Esophagus squamous epithelium (tissue), 5 donors: ENCODE measurements at regions not wholly inside any gene's neighbourhood (a gene's known extent, or its start where the extent isn't known, plus 50 kb on each side); places are given as distances from the start of the nearest gene placed in this dataset.

Experiments used
- DNase-seq: peaks from one replicate; lab custom pipeline; 2025; lab: John Stamatoyannopoulos, UW
- H3K27ac ChIP-seq, 4 donors: fragments of 200-600 bp; sonication (generic); one replicate each; pipeline ENCODE4 v1.5.1; 2016 to 2019; ENCODE audit warnings: mild to moderate bottlenecking in 1 of 4
- H3K27me3 ChIP-seq, 4 donors: fragments of 200-600 bp; sonication (generic); 1 replicate in 3 of 4; 2 replicates in 1 of 4; pipeline versions ENCODE4 v1.5.1 to v1.6.0; 2017 to 2021; ENCODE audit warnings: antibody characterized with exemption in 1 of 4
- H3K36me3 ChIP-seq, 3 donors: fragments of 200-600 bp; sonication (generic); one replicate each; pipeline ENCODE4 v1.5.1; 2016 to 2019
- H3K4me1 ChIP-seq, 3 donors: fragments of 200-600 bp; sonication (generic); one replicate each; pipeline ENCODE4 v1.5.1; 2017 to 2019
- H3K4me3 ChIP-seq, 4 donors: fragments of 200-600 bp; sonication (generic); 1 replicate in 3 of 4; 2 replicates in 1 of 4; pipeline ENCODE4 v1.5.1; 2016 to 2019; ENCODE audit warnings: mild to moderate bottlenecking in 2 of 4, moderate library complexity in 1 of 4
- H3K9me3 ChIP-seq, 3 donors: fragments of 200-600 bp; sonication (generic); one replicate each; pipeline ENCODE4 v1.5.1; 2016 to 2019
- CTCF ChIP-seq, 6 experiments: fragments of 450-650 bp in 4 of 6; fragments of 200-600 bp in 2 of 6; sonication (generic) in 2 of 6; IDR thresholded peaks; one replicate each; pipeline ENCODE4 v1.5.1; 2016 to 2019; ENCODE audit warnings: antibody characterized with exemption in 6 of 6, mild to moderate bottlenecking in 4 of 6, moderate library complexity in 4 of 6
- POLR2A ChIP-seq, 4 donors: fragments of 450-650 bp; IDR thresholded peaks; one replicate each; pipeline ENCODE4 v1.6.1; 2017; ENCODE audit warnings: antibody characterized with exemption in 4 of 4, mild to moderate bottlenecking in 4 of 4, moderate library complexity in 3 of 4
- WGBS, 2 donors: methylation state at CpG; one replicate each; pipeline ENCODE4 v1.1.5; 2018; 5-methylcytosine and 5-hydroxymethylcytosine counted together
- intact Hi-C: fragments of 100-400 bp; cut with DNase I; formaldehyde crosslinking; loops from one replicate; pipeline ENCODE4 v1.15.0; 2022
- donor health status: DM: yes; HTN: yes; CAD: no.

- TF ChIP-seq POLR2A (IDR thresholded peaks at IDR 0.05) (no peak), CTCF (IDR thresholded peaks at IDR 0.05) (no peak)
- Histone ChIP-seq H3K9me3 (no peaks in the 10 kb centered on the region), H3K4me3 (no peak overlapping the region), H3K36me3 (no peaks in the 10 kb centered on the region), H3K27me3 (no peaks in the 10 kb centered on the region), H3K4me1 (peaks cover 0 to 18% (median 5%) of the 10 kb centered on the region in 3 donors), H3K27ac (no peak overlapping the region)
- intact Hi-C loops = no loop called here
- 48 to 62% methylated on average over 1 of the region's 1 CpG for WGBS, 2 donors
- DNase-seq = no peak
Observed at GRCh38 chr10:52437205-52437646, 123.1 kb downstream of the DKK1 start.

GRCh38 chr10:52438119-52438518 is 124.0 kb downstream of the DKK1 start:
- no peak for TF ChIP-seq POLR2A (IDR thresholded peaks at IDR 0.05)
- TF ChIP-seq CTCF (IDR thresholded peaks at IDR 0.05) = no peak
- H3K36me3 ChIP-seq = no peaks in the 10 kb centered on the region

GRCh38 chr10:52440612-52441285 is 126.7 kb downstream of the DKK1 start:
- no peaks in the 10 kb centered on the region for H3K9me3 ChIP-seq
- no peaks in the 10 kb centered on the region for H3K27me3 ChIP-seq
- H3K27ac ChIP-seq = no peak overlapping the region
- no peaks in the 10 kb centered on the region for H3K36me3 ChIP-seq
- H3K4me3 ChIP-seq = no peak overlapping the region
- WGBS, 2 donors = 44 to 75% methylated on average over 6 to 7 of the region's 7 CpGs
- no peak for TF ChIP-seq POLR2A (IDR thresholded peaks at IDR 0.05)
- TF ChIP-seq CTCF (IDR thresholded peaks at IDR 0.05) = no peak
- H3K4me1 ChIP-seq = peaks cover 0 to 25% (median 3%) of the 10 kb centered on the region in 3 donors
- intact Hi-C loops = no loop called here
- no peak for DNase-seq

More at GRCh38 chr10:52438119-52438518, 124.0 kb downstream of the DKK1 start:
- H3K4me1 ChIP-seq = peaks cover 0 to 22% (median 5%) of the 10 kb centered on the region in 3 donors
- no peaks in the 10 kb centered on the region for H3K27me3 ChIP-seq
- H3K27ac ChIP-seq = no peak overlapping the region
- no peaks in the 10 kb centered on the region for H3K9me3 ChIP-seq
- DNase-seq = no peak
- 65 to 83% methylated on average over 4 to 6 of the region's 6 CpGs for WGBS, 2 donors
- intact Hi-C loops = no loop called here
- H3K4me3 ChIP-seq = no peak overlapping the region

GRCh38 chr10:52442576-52442975 is 128.5 kb downstream of the DKK1 start:
- no peak for DNase-seq
- intact Hi-C loops = no loop called here

More at GRCh38 chr10:52442576-52442975, 128.5 kb downstream of the DKK1 start:
- Histone ChIP-seq H3K9me3 (no peaks in the 10 kb centered on the region), H3K27me3 (no peaks in the 10 kb centered on the region), H3K4me1 (peaks cover 0 to 15% (median 0%) of the 10 kb centered on the region in 3 donors), H3K36me3 (no peaks in the 10 kb centered on the region), H3K4me3 (no peak overlapping the region), H3K27ac (no peak overlapping the region)
- TF ChIP-seq POLR2A (IDR thresholded peaks at IDR 0.05) (no peak), CTCF (IDR thresholded peaks at IDR 0.05) (no peak)
